ENCODE measurements at regions not wholly inside any gene's neighbourhood (a gene's known extent, or its start where the extent isn't known, plus 50 kb on each side); places are given as distances from the start of the nearest gene placed in this dataset.

- no peak for DNase-seq (ENCODE audit: insufficient read length, low spot score)
- TF ChIP-seq POLR2AphosphoS5 (IDR thresholded peaks at IDR 0.05; ENCODE audit: low read depth, low read length) = no peak
- TF ChIP-seq POU2F2 (IDR thresholded peaks at IDR 0.05; ENCODE audit: low read depth, low read length) = no peak
- no peak for TF ChIP-seq SPI1 (IDR thresholded peaks at IDR 0.05; ENCODE audit: low read depth, low read length)
- no peak for TF ChIP-seq PAX5 (IDR thresholded peaks at IDR 0.05; ENCODE audit: insufficient read depth, low read length, severe bottlenecking)
- TF ChIP-seq TAF1 (IDR thresholded peaks at IDR 0.05; ENCODE audit: low read depth, low read length) = no peak
- no peak for TF ChIP-seq POLR2A (IDR thresholded peaks at IDR 0.05; ENCODE audit: low read depth, low read length)
- FAIRE-seq = no peak
These were observed 729.9 kb downstream of the DACH1 start for GRCh38 chr13:71137101-71137500.

DNA sequence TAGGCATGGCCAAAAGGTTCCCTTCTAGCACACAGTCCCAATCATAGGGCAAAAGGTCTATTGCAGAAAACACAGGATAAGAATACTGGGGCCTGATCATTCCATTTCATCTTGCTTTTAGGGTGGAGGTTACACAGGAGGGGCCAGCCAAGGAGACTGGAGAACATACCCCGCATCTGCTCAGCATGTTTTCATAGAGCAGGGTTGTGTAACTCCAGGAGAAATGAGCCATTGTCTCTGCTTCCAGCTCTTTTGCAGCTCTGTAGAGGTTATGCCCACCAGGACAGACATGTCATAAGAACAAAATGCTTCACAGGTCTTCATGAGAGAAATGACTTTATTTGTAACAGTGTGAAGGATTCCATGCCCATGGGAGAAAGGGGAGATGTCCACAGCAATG lies 742.8 kb downstream of the DACH1 start:
- no peak for DNase-seq (ENCODE audit: insufficient read length, low spot score)
- no peak for FAIRE-seq
- no peak for TF ChIP-seq POLR2AphosphoS5 (IDR thresholded peaks at IDR 0.05; ENCODE audit: low read depth, low read length)
- no peak for TF ChIP-seq SPI1 (IDR thresholded peaks at IDR 0.05; ENCODE audit: low read depth, low read length)
- TF ChIP-seq PAX5 (IDR thresholded peaks at IDR 0.05; ENCODE audit: insufficient read depth, low read length, severe bottlenecking) = no peak
- TF ChIP-seq POU2F2 (IDR thresholded peaks at IDR 0.05; ENCODE audit: low read depth, low read length) = no peak
- TF ChIP-seq TAF1 (IDR thresholded peaks at IDR 0.05; ENCODE audit: low read depth, low read length) = no peak
- TF ChIP-seq POLR2A (IDR thresholded peaks at IDR 0.05; ENCODE audit: low read depth, low read length) = no peak

DNA sequence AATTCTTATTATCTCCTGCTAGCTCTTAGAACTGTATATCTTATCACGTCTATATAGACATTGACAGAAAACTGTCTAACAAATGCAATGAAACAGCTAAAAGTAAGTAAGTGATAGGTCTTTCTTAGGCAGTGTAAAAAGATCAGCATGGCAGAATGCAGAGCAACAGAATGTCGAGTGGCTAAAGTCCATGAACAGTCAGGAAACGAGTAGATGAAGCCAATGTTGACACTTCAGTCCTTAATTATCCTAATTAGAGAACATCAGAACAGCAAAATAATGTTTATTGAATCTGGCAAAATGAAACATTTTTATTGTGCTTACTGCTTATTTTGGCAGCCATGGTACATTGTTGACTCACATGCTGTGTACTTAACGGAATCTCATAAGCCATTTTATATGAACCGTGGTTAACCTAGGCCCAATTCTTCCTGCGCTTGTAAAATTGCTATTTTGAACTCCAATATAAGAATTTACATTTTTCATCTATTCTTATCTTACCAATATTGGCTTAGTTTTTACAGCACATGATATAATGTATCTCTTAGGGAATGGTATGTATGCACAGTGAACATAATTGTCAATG lies 748.1 kb downstream of the DACH1 start:
- no peak for DNase-seq (ENCODE audit: insufficient read length, low spot score)
- TF ChIP-seq POU2F2 (IDR thresholded peaks at IDR 0.05; ENCODE audit: low read depth, low read length) = no peak
- no peak for TF ChIP-seq POLR2AphosphoS5 (IDR thresholded peaks at IDR 0.05; ENCODE audit: low read depth, low read length)
- no peak for TF ChIP-seq TAF1 (IDR thresholded peaks at IDR 0.05; ENCODE audit: low read depth, low read length)
- no peak for TF ChIP-seq POLR2A (IDR thresholded peaks at IDR 0.05; ENCODE audit: low read depth, low read length)
- no peak for TF ChIP-seq PAX5 (IDR thresholded peaks at IDR 0.05; ENCODE audit: insufficient read depth, low read length, severe bottlenecking)
- no peak for TF ChIP-seq SPI1 (IDR thresholded peaks at IDR 0.05; ENCODE audit: low read depth, low read length)
- no peak for FAIRE-seq

DNA sequence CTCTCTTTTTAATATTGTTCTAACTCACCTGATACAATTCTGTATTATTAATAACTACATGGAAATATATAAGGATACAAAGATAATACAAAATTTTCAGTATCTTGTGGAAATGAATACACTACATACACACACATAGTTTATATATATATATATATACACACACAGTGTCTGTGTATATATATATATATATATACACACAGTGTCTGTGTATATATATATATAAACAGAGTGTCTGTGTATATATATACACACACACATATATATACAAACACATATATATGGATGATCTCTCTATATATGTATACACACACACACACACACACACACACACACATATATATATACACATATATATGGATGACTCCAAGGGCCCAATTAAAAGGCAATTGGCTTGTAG lies 749.1 kb downstream of the DACH1 start:
- TF ChIP-seq TAF1 (IDR thresholded peaks at IDR 0.05; ENCODE audit: low read depth, low read length) = no peak
- TF ChIP-seq PAX5 (IDR thresholded peaks at IDR 0.05; ENCODE audit: insufficient read depth, low read length, severe bottlenecking) = no peak
- TF ChIP-seq POLR2AphosphoS5 (IDR thresholded peaks at IDR 0.05; ENCODE audit: low read depth, low read length) = no peak
- no peak for TF ChIP-seq POLR2A (IDR thresholded peaks at IDR 0.05; ENCODE audit: low read depth, low read length)
- TF ChIP-seq SPI1 (IDR thresholded peaks at IDR 0.05; ENCODE audit: low read depth, low read length) = no peak
- TF ChIP-seq POU2F2 (IDR thresholded peaks at IDR 0.05; ENCODE audit: low read depth, low read length) = no peak
- DNase-seq (ENCODE audit: insufficient read length, low spot score) = no peak
- FAIRE-seq = no peak

DNA sequence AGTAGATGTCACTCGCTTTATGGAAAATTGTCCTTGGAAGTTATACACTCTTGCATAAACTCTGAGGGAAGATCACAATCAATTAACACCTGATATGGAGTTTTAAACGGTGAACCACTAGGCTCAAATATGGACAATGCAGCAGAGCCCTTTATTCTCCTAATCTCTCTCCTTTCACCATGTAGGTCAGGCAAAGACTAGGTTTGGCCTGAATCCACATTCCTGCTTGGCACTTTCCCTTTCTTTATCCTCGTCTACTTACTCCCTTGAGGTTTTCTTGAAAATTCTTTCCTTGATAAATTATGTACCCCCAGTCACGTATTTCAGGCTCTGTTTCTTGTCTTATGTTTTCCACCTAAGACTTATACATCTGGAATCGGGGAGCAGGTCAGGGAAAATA lies 751.7 kb downstream of the DACH1 start:
- TF ChIP-seq POLR2A (IDR thresholded peaks at IDR 0.05; ENCODE audit: low read depth, low read length) (no peak), POU2F2 (IDR thresholded peaks at IDR 0.05; ENCODE audit: low read depth, low read length) (no peak), TAF1 (IDR thresholded peaks at IDR 0.05; ENCODE audit: low read depth, low read length) (no peak), PAX5 (IDR thresholded peaks at IDR 0.05; ENCODE audit: insufficient read depth, low read length, severe bottlenecking) (no peak), SPI1 (IDR thresholded peaks at IDR 0.05; ENCODE audit: low read depth, low read length) (no peak), POLR2AphosphoS5 (IDR thresholded peaks at IDR 0.05; ENCODE audit: low read depth, low read length) (no peak)
- no peak for DNase-seq (ENCODE audit: insufficient read length, low spot score)
- no peak for FAIRE-seq

- DNase-seq (ENCODE audit: insufficient read length, low spot score) (no peak), FAIRE-seq (no peak)
- TF ChIP-seq POLR2A (IDR thresholded peaks at IDR 0.05; ENCODE audit: low read depth, low read length) (no peak), TAF1 (IDR thresholded peaks at IDR 0.05; ENCODE audit: low read depth, low read length) (no peak), POU2F2 (IDR thresholded peaks at IDR 0.05; ENCODE audit: low read depth, low read length) (no peak)
These were observed 770.6 kb downstream of the DACH1 start for GRCh38 chr13:71096421-71096820.

- no peak for FAIRE-seq
- no peak for TF ChIP-seq SPI1 (IDR thresholded peaks at IDR 0.05; ENCODE audit: low read depth, low read length)
- no peak for TF ChIP-seq POLR2AphosphoS5 (IDR thresholded peaks at IDR 0.05; ENCODE audit: low read depth, low read length)
- no peak for TF ChIP-seq POLR2A (IDR thresholded peaks at IDR 0.05; ENCODE audit: low read depth, low read length)
- TF ChIP-seq POU2F2 (IDR thresholded peaks at IDR 0.05; ENCODE audit: low read depth, low read length) = no peak
- TF ChIP-seq PAX5 (IDR thresholded peaks at IDR 0.05; ENCODE audit: insufficient read depth, low read length, severe bottlenecking) = no peak
- no peak for TF ChIP-seq TAF1 (IDR thresholded peaks at IDR 0.05; ENCODE audit: low read depth, low read length)
These were observed 776.0 kb downstream of the DACH1 start for GRCh38 chr13:71090990-71091389.

DNA sequence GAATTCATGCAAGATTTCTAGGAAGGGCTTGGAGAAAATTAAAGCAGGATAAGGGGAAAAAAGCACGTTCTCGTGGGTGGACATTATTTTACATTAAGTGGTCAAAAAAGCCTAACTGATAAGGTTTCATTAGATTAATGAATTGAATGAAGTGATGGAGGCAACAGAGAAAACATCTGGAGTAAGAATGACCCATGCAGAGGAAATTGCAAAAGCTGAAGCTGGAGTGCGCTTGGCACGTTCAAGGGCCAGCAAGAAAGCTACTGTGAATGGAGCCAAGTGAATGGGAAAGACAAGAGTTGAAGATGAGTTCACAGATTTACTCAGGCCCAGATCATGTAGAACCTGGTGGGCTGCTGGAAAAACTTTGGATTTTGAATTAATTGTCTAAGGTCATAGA lies 777.9 kb downstream of the DACH1 start:
- no peak for FAIRE-seq
- TF ChIP-seq POLR2AphosphoS5 (IDR thresholded peaks at IDR 0.05; ENCODE audit: low read depth, low read length) (no peak), PAX5 (IDR thresholded peaks at IDR 0.05; ENCODE audit: insufficient read depth, low read length, severe bottlenecking) (no peak), POLR2A (IDR thresholded peaks at IDR 0.05; ENCODE audit: low read depth, low read length) (no peak), TAF1 (IDR thresholded peaks at IDR 0.05; ENCODE audit: low read depth, low read length) (no peak), SPI1 (IDR thresholded peaks at IDR 0.05; ENCODE audit: low read depth, low read length) (no peak), POU2F2 (IDR thresholded peaks at IDR 0.05; ENCODE audit: low read depth, low read length) (no peak)

More at GRCh38 chr13:71090990-71091389, 776.0 kb downstream of the DACH1 start:
- no peak for DNase-seq (ENCODE audit: insufficient read length, low spot score)

GRCh38 chr13:71087432-71087831 lies 779.6 kb downstream of the DACH1 start:
- no peak for TF ChIP-seq PAX5 (IDR thresholded peaks at IDR 0.05; ENCODE audit: insufficient read depth, low read length, severe bottlenecking)
- no peak for TF ChIP-seq POU2F2 (IDR thresholded peaks at IDR 0.05; ENCODE audit: low read depth, low read length)
- TF ChIP-seq POLR2AphosphoS5 (IDR thresholded peaks at IDR 0.05; ENCODE audit: low read depth, low read length) = no peak
- no peak for TF ChIP-seq POLR2A (IDR thresholded peaks at IDR 0.05; ENCODE audit: low read depth, low read length)
- TF ChIP-seq TAF1 (IDR thresholded peaks at IDR 0.05; ENCODE audit: low read depth, low read length) = no peak
- TF ChIP-seq SPI1 (IDR thresholded peaks at IDR 0.05; ENCODE audit: low read depth, low read length) = no peak
- DNase-seq (ENCODE audit: insufficient read length, low spot score) = no peak
- FAIRE-seq = no peak

More for the DNA sequence above, 777.9 kb downstream of the DACH1 start:
- DNase-seq (ENCODE audit: insufficient read length, low spot score) = no peak

DNA sequence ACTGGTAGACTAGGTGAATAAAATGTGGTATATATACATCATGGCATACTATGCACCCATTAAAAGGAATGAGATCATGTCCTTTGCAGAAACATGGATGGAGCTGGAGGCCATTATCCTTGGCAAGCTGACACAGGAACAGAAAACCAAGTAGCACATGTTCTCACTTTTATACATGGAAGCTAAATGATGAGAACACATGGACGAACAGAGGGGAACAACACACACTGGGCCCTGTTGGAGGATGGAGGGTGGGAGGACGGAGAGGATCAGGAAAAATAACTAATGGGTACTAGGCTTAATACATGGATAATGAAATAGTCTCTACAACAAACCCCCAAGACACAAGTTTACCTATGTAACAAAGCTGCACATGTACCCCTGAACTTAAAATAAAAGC lies 780.0 kb downstream of the DACH1 start:
- DNase-seq (ENCODE audit: insufficient read length, low spot score) (no peak), FAIRE-seq (no peak)
- TF ChIP-seq TAF1 (IDR thresholded peaks at IDR 0.05; ENCODE audit: low read depth, low read length) (no peak), POLR2A (IDR thresholded peaks at IDR 0.05; ENCODE audit: low read depth, low read length) (no peak), POU2F2 (IDR thresholded peaks at IDR 0.05; ENCODE audit: low read depth, low read length) (no peak), PAX5 (IDR thresholded peaks at IDR 0.05; ENCODE audit: insufficient read depth, low read length, severe bottlenecking) (no peak), POLR2AphosphoS5 (IDR thresholded peaks at IDR 0.05; ENCODE audit: low read depth, low read length) (no peak), SPI1 (IDR thresholded peaks at IDR 0.05; ENCODE audit: low read depth, low read length) (no peak)

Data from GM12891 (cell line).